HL-60/S4 (cell line): ENCODE measurements at regions not wholly inside any gene's neighbourhood (a gene's known extent, or its start where the extent isn't known, plus 50 kb on each side); places are given as distances from the start of the nearest gene placed in this dataset.
"Not testable (repeated sequence)": the region's sequence is repeated elsewhere in the genome, so short reads cannot be mapped to it uniquely, and the experiment has no call there.

ENCODE experiments used
- in situ Hi-C: fragments of 300-500 bp; cut with MboI; formaldehyde crosslinking; loops from 2 replicates; pipeline ENCODE4 v1.14.3; 2022; ENCODE audit warnings: low sequenced_read_pairs

GRCh38 chr19:27861411-27861975 lies 1351.5 kb downstream of the UQCRFS1 start:
- in situ Hi-C loops: no loop called here

GRCh38 chr19:27860309-27860934 lies 1352.5 kb downstream of the UQCRFS1 start:
- in situ Hi-C loops: no loop called here

- in situ Hi-C loops: no loop called here
Measured at GRCh38 chr19:27859689-27860088, 1353.3 kb downstream of the UQCRFS1 start.

- in situ Hi-C loops: no loop called here
Measured at GRCh38 chr19:27858981-27859581, 1353.9 kb downstream of the UQCRFS1 start.

- in situ Hi-C loops: not testable (repeated sequence)
Measured at GRCh38 chr19:27852931-27853330, 1360.0 kb downstream of the UQCRFS1 start.

GRCh38 chr19:27851543-27852060 lies 1361.3 kb downstream of the UQCRFS1 start:
- in situ Hi-C loops: no loop called here

- in situ Hi-C loops: no loop called here
Measured at GRCh38 chr19:27851002-27851481, 1361.9 kb downstream of the UQCRFS1 start.

- in situ Hi-C loops: no loop called here
Measured at GRCh38 chr19:27846944-27847343, 1366.0 kb downstream of the UQCRFS1 start.

GRCh38 chr19:27844261-27844660 lies 1368.7 kb downstream of the UQCRFS1 start:
- in situ Hi-C loops: no loop called here

GRCh38 chr19:27843861-27844260 lies 1369.1 kb downstream of the UQCRFS1 start:
- in situ Hi-C loops: no loop called here

GRCh38 chr19:27833031-27833430 lies 1379.9 kb downstream of the UQCRFS1 start:
- in situ Hi-C loops: no loop called here

GRCh38 chr19:27828829-27829228 lies 1384.1 kb downstream of the UQCRFS1 start:
- in situ Hi-C loops: no loop called here

GRCh38 chr19:27824108-27824507 lies 1388.8 kb downstream of the UQCRFS1 start:
- in situ Hi-C loops: no loop called here

- in situ Hi-C loops: no loop called here
Measured at GRCh38 chr19:27822336-27822735, 1390.6 kb downstream of the UQCRFS1 start.

GRCh38 chr19:27821418-27822018 lies 1391.4 kb downstream of the UQCRFS1 start:
- in situ Hi-C loops: no loop called here

GRCh38 chr19:27815985-27816384 lies 1397.0 kb downstream of the UQCRFS1 start:
- in situ Hi-C loops: no loop called here

GRCh38 chr19:27814834-27815233 lies 1398.1 kb downstream of the UQCRFS1 start:
- in situ Hi-C loops: not testable (repeated sequence)

- in situ Hi-C loops: not testable (repeated sequence)
Measured at GRCh38 chr19:27814274-27814673, 1398.7 kb downstream of the UQCRFS1 start.

GRCh38 chr19:27806471-27807070 lies 1406.4 kb downstream of the UQCRFS1 start:
- in situ Hi-C loops: no loop called here

- in situ Hi-C loops: no loop called here
Measured at GRCh38 chr19:27805848-27806247, 1407.1 kb downstream of the UQCRFS1 start.

- in situ Hi-C loops: not testable (repeated sequence)
Measured at GRCh38 chr19:27802293-27802692, 1410.7 kb downstream of the UQCRFS1 start.
